NCI-H748 (cell line): ENCODE measurements at regions not wholly inside any gene's neighbourhood (a gene's known extent, or its start where the extent isn't known, plus 50 kb on each side); places are given as distances from the start of the nearest gene placed in this dataset.
"Not testable (repeated sequence)": the region's sequence is repeated elsewhere in the genome, so short reads cannot be mapped to it uniquely, and the experiment has no call there.

Experiments
- DNase-seq: peaks from one replicate; lab custom pipeline; 2025; ENCODE audit not compliant: unreplicated experiment; lab: John Stamatoyannopoulos, UW

DNA sequence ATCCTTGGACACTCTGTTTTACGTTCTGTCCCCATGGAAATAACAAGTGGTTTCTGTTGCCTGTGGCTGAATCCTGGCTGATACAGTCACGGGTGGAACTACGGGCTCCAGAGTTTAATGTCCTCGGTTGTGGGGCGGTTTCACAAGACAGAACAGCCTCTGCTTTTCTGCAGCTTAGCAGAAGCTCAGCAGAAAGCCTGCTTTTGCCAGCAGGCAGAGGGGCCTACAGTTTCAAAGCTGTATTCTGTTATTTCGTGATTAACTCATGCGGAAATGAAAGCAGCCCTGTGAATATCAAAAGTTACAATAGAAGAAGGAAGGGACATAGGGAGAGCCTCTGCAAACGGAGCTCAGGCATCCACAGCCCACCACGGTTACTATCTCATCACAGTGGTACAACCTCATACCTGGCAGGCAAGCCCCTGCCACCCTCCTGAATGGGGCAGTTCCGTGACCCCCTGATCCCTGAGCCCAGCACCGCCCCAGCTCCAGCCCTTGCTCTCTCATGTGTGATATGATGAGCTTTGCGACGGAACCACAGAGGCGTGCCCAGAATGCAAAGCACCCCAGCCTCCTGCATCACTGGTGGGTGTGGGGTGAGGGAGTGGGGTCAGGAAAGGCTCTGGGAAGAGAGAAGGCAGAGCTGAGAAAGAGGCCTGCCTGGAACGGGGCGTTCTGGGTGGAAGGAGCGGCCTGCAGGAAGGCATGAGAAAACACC, 360.6 kb downstream of the BRD1 start:
- no peak for DNase-seq

DNA sequence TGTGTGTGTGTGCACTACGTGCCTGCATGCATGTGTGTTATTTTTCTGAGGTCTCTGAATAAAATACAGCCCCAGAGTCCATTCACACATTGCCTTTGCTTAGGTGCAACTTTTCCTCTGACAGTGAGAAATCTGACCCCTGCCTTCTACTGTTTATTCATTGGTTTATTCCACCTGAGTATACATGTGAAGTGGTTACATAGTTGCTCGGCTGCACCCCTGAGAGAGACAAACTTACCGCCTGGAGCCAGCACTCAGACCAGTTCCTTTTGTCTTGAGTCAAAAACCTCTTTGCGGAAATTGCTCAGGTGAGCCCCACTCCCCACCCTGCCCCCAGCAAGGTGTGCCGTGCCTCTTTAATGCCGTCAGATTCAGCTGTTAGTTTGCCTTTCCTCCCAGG, 363.6 kb downstream of the BRD1 start:
- DNase-seq: peak; percentile 91

DNA sequence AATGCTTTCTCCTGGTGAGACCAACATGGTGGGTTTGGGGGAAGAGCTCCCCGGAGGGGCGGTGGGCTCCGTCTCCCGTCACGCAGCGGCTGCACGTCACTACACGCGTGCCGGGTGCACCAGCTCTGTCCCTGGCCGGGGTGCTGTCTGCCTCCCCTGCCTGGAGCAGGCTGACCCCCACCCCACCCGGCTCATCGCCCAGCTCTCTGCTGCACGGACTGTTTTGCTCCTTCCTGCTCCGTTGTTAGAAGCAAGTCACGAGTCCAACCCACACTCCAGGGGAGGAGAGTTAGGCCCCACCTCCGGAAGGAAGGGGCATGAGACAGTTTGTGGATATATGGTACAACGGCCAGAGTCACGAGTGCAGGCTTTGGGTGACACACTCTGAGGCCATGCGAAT, 364.9 kb downstream of the BRD1 start:
- no peak for DNase-seq

DNA sequence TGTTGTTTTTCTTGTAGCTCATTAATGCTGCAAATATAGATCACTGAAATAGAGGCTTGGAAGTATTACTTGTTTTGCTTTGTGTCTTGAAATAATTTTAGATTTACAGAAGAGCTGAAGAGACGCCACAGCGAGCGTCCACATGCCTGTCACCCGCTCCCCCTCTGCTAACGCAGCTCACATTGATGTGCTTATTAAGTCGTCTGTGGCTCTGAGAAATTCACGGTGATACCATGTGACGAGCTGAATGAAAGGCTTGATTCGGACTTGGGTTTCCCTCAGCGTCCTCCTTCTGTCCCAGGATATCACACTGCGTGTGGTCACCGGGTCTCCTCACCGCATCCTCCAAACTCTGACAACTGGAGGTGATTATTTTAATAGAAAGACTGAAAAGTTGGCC, 365.4 kb downstream of the BRD1 start:
- DNase-seq: no peak

DNA sequence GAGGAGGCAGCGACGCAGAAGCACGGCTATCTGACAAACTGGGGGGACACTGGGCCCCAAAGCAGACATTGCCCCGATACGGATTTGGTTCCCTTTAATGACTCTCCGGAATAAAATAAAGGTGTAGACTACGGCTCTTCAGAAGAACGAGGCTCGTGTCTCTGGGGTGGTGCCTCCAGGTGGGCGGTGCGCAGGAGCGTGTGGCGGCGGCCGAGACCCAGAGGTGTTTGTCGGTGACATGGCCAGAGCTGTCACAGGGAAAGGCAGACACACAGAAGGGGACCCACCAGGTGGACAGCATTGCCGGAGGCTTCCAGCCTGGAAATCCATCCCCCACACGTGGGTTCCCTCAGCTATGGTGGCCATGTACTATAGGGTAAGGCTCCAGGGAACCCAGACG, 366.0 kb downstream of the BRD1 start:
- no peak for DNase-seq

DNA sequence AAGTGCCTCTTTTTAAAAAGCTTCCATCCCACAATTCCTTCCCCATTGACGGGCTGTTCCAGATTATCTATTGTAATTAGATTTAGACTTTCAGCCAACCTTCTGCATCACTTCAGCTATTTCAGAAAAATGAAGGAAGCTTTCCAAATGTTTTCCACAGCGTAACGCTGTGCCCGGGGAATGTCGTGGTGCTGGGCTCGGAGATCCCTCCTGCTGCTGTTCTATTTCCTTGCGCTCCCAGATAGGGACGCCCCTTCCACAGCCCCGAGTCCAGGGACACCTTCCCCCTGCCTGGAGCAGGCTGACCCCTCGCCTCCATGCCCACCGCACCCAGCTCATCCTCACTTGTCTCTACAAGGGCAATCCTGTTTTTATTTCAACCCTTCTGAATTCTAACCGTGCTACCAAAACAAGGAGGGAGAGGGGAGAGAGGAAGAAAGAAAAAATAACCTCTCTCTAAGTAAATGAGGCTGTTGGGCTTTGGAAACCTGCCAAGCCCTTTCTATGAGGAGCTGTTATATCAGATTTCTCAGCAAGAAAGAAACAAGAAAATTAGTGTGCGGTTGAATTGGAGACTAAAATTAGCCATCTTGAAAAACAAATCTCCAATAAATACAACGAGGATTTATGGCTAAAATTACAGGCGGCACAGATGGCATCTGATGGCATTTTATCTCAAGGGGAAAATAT, 366.9 kb downstream of the BRD1 start:
- DNase-seq: peak; percentile 22

DNA sequence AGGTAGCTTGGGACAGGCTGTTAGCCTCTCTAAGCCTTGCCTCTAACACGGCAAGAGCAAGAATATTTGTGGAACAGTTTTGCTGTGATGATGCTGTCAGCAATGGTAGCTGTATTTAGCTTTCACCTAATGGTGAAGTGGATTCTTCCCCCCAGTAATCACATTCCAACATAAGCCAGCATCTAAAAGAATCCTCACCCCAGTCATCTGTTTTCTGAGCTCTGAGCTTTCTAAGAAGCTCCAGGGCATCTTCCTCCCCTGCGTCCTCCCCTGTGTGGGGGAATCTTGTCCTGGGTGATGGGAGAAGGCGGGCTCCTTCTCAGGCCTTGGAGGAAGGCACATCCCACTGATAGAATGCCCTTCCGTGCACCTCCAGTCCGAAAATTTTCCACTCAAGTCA, 367.6 kb downstream of the BRD1 start:
- DNase-seq: no peak

DNA sequence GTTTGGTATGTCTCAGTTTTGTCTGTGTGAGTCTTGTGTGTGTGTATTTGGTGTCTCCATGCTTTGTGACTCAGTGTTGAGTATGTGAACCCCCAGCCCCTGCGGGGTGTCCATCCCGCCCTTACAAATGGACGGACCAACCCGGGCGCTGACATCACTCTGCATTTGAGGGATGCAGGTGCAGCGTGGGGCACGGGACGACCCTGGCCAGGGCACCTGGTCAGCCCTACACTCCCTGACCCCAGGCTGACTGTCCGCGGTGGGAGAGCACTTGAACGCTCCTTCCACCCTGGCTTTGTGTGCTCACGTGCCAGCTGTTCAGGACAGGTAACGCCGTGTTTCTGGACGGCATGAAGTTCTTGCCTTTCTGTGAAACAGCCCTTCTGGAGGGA, 369.0 kb downstream of the BRD1 start:
- no peak for DNase-seq

DNA sequence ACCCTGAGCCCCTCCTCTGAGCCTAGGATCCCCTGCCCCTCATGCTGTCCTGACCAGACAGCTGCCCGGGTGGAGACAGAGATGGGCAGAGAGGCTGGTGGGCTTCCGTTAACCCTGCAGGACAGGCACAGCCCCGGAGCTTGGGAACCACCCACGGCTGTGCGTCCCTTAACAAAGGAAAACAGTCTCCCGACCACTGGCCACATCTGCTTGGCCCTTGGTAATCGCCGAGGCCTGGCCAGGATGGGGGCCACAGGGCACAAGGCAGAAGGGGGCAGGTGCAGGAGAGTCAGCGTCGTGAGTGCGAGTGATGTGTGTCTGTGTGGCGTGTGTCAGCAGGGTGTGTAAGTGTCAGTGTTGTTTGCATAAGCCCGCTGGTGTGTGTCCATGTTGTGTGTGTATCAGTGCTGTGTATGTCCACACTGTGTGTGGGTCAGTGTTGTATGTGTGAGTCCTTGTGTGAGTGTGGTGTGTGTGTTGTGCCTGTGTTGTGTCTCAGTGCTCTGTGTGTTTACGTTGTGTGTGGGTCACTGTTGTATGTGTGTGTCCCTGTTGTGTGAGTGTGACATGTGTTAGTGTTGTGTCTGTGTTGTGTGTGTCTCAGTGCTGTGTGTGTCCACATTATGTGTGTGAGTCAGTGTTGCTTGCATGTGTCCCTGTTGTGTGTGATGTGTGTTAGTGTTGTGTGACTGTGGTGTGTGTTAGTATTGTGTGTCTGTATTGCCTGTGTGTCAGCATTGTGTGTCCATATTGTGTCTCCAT, 369.5 kb downstream of the BRD1 start:
- no peak for DNase-seq

DNA sequence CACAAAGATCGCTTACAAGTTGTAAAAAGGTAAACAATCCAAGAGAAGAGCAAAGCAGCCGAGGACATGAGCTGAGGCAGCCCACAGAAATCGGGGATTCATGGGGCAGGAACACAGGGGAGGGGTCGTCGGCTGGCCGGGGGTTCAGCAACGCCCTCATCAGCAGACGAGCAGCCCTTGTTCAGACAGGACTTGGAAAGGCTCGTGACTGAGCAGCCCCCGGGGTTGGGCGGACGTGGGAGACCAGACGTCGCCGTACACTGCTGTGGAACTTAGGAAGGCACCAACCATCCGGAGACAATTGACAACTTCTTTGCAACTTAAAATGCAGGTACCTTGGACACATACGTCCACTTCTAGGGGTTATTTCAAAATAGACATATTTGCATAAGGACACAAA, 370.5 kb downstream of the BRD1 start:
- no peak for DNase-seq

DNA sequence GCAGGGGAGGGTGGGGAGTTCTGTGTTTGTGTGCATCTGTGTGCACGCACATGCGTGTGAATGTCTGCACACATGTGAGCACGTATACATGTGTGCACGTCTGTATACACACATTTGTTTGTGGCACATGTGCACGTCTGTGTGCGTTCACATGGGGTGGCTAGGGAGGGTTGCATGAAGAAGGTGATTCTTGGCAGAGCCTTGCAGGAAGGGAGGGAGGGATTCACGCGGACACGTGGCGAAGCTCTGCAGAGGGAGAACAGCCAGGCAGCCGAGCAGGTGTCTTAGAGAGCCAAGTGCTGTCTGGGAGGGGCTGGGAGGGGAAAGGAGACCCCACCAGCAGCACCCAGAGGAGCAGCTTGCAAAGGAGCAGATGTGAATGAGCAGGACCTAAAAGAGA, 372.1 kb downstream of the BRD1 start:
- DNase-seq: no peak

DNA sequence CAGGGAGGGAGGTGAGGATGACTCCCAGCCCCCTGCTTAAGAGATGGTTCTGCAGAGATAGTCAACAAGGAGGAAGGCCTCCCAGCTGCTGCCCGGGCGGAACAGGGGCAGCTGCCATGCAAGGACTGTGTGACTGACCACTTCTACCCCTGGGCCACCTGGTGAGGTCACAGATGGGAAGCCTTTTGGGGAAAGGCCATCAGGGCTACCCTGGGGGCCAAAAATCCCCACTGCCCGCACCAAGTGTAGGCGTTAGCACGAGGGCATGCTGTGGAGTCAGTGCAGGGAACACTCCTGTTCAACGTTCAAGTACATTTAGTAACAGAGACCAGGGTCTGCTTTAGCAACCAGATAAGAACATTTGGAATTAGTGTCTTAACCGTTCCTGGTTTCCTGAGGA, 372.9 kb downstream of the BRD1 start:
- DNase-seq: no peak

DNA sequence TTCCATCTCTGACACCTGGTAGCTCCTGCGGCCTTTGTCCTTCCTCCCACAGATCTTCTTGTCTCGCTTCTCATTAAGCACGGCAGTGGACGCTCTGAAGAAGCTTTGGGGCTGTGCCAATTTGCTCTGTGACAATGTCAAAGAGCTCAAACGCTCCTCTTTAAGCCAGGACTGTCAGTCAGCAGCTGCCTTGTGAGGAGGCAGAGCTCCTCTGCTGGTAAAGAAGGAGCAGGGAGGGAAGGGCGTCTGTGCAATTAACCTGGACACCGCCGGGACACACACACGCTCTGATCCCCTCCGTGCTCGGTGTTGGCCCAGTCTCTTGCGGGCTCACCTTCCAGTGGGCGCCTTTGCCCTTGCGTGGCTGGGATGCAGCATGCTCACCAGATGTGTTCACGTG, 373.9 kb downstream of the BRD1 start:
- DNase-seq: peak; percentile 33

DNA sequence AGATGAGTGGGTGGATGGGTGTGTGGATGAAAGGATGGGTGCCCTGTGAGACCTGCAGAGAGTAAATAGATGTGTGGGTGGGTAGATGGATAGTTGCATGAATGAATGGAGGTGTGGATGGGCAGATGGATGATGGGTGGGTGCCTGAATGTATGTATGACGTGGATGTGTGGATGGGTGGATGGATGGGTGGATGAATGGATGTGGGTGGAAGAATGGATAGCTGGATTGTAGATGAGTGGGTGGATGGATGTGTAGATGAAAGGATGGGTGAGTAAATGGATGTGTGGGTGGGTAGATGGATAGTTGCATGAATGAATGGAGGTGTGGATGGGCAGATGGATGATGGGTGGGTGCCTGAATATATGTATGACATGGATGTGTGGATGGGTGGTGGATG, 374.7 kb downstream of the BRD1 start:
- DNase-seq: not testable (repeated sequence)

DNA sequence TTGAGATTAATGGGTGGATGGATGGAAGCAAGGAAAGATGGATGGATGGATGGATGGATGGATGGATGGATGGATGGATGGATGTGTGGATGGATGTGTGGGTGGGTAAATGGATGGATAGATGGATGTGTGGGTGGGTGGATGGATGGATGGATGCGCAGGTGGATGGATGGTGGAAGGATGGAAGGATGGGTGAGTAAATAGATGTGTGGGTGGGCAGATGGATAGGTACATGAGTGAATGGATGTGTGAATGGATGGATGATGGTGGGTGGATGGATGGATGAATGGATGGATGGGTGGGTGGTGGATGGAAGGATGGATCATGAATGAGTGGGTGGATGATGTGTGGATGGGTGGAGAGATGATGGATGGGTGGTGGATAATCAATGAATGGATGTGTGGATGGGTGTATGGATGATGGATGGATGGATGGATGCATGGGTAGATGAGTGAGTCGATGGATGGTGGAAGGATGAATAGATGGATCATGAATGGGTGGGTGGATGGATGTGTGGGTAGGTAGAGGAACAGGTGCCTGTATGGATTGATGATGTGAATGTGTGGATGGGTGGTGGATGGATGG, 375.2 kb downstream of the BRD1 start:
- no peak for DNase-seq

DNA sequence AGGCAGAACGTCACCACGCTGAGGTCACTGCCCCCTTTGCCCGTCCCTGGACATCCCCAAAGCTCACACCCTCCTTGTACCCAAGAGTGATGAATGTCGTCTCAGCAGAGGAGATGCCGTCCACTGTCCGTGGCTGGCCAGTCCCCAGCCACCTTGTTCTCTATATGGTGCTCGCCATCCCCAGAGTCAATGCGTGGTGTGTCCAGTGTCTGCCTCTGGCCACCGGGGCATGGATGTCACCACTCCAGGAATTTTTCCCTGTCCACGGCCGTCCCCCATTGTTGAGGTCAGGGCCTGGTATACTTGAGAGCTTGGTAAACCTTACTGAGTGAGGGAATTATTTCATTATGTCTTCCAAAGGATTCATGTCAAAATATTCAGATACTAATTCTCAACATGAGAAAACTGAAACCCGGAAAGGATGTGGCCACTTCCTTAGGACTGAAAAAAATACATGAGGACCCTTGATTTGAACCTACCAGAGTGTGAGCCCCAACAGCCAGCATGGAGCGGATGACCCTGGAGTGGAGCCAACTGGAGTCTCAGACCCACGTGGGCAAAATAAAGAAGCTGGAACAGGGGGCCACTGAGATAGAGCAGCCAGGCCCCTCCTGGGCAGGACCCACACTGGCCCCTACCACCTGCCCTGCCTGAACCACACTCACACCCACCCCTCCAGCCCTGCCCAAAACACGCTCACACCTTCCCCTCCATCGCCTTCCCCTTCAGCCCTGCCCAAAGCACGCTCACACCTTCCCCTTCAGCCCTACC, 376.4 kb downstream of the BRD1 start:
- no peak for DNase-seq

DNA sequence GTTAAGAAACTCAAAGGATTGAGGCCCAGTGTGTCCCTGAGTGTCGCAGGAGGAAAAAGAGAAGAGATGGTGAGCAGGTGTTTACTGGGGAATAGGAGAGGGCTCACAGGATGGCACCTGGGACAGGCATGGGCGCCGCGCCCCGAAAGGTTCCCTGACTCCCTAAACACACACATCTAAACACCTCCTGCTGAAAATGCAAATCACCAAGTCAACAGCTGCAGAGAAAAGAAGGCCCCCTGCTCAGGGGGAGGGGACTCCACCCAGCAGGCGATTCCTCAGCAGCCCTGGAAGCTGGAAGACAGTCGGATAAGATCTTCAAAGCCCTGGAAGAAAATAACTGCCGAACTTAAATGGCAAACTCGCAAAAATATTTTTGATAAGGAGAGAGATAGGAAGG, 377.2 kb downstream of the BRD1 start:
- DNase-seq: peak; percentile 12

DNA sequence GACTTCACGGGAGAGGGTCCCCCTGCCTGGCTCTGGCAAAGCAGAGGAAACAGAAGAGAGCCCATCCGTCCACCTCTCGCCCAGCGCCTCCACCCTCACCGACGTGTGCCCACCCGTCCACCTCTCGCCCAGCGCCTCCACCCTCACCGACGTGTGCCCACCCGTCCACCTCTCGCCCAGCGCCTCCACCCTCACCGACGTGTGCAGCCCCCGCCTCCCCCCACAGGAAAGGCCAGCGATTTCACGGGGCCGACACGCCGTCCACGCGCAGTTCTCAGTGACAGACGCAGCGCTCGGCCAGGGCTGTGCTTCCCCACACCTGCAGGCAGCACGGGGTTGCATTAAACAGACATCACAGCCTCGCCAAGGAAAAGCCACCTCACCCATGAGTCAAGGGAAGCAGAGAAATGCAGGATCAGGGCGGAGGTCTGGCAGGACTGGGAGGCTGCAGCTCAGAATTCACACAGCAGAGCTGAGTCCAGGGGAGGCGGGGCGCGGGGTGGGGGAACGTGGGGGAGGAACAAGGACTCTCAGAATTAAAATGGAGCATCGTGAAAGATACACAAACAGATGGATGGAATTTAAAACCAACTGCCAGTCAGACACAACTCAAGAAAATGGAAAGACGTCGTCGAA, 377.7 kb downstream of the BRD1 start:
- DNase-seq: no peak

DNA sequence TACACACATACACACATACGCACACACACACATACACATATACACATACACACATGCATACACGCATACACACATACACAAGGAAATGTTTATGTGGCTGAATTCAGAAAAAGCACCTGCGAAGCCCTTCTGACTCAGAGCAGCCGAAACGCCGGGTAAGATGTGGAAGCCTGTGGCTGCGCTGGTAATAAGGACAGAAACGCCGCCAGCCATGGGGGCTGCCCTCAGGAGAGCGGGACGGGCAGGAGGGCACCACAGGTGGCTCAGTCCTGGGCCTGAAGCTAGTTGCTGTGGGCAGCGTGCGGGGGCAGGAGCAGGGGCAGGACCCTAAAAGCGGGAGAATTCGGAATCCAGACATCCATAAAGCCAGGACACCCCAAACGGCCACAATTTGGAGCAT, 378.3 kb downstream of the BRD1 start:
- DNase-seq: no peak

DNA sequence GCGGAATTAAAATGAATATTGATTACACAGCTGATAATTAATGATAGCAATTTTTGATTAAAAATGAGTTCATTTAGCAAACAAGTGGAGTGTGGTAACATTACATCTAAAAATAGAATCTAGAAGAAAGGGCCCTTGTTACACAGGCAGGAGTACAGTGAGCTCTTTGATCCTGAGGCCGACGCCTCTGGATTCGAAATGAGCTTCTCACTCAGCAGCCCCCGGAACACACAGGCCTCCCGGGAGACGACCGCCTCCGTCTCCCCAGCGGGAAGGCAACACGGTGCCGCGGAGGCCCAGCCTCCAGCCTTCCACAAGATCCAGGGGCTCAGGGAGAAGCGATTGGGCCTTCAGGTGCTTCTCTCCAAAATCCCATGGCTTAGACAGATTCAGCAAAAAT, 379.1 kb downstream of the BRD1 start:
- no peak for DNase-seq

DNA sequence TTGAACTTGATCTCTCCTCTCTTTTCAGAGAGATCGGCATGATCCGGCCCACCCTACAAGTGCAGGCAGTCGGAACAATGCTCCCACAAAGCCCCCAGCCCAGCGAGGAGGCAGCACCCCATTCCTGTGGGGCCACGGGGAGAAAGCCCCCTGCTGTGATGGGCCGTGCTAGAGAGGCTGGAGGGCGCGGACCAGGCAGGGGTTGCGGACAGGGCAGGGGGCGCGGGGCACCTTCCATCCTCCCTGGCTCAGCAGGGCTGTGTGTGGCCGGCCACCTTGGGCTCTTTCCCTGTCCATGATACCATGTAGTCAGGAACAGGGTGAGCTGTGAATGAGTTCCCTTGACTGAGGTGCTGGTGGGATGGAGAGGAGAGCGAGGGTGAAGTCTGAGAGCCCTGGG, 379.8 kb downstream of the BRD1 start:
- no peak for DNase-seq
